OCI-LY7 (cell line): ENCODE measurements at regions not wholly inside any gene's neighbourhood (a gene's known extent, or its start where the extent isn't known, plus 50 kb on each side); places are given as distances from the start of the nearest gene placed in this dataset.

Source experiments
- BruUV-seq: library from RNA; stranded (reverse); fragments of 400-500 nt; replicated peaks from 2 replicates; lab custom pipeline; 2021; lab: Mats Ljungman, UMichigan
- CTCF ChIA-PET: fragments of 300-600 bp; sonication (Branson Sonifier 250); formaldehyde crosslinking; loops from one replicate; lab custom pipeline; 2022; ENCODE audit warnings: antibody characterized with exemption; ENCODE audit not compliant: unreplicated experiment; lab: Charles Lee
- POLR2A ChIA-PET: fragments of 300-600 bp; sonication (Branson Sonifier 250); formaldehyde crosslinking; loops from one replicate; lab custom pipeline; 2022; ENCODE audit warnings: antibody characterized with exemption; lab: Charles Lee
- DNase-seq: peaks from one replicate; pipeline ENCODE4 v3.0.0-alpha.2; 2015; ENCODE audit warnings: low spot score
- H2AFZ ChIP-seq: fragments of 200-600 bp; sonication (generic), shearing (Covaris generic); 2 replicates; pipeline ENCODE4 v1.6.1; 2014; ENCODE audit warnings: mild to moderate bottlenecking, antibody characterized with exemption, low read length, moderate library complexity
- H3K27ac ChIP-seq: fragments of 200-600 bp; sonication (generic); 2 replicates; pipeline ENCODE4 v1.5.1; 2014; ENCODE audit warnings: mixed run types, low read depth, mild to moderate bottlenecking, moderate library complexity, low read length, inconsistent platforms; ENCODE audit not compliant: poor library complexity, severe bottlenecking
- H3K36me3 ChIP-seq: fragments of 200-600 bp; sonication (generic); 2 replicates; pipeline ENCODE4 v1.6.1; 2014; ENCODE audit warnings: mild to moderate bottlenecking, antibody characterized with exemption, low read length, moderate library complexity, mixed read lengths; ENCODE audit not compliant: insufficient read depth
- H3K4me1 ChIP-seq: fragments of 200-600 bp; sonication (generic); 2 replicates; pipeline ENCODE4 v1.5.1; 2014; ENCODE audit warnings: mild to moderate bottlenecking, low read length; ENCODE audit not compliant: insufficient read depth, poor library complexity, severe bottlenecking
- H3K4me2 ChIP-seq: fragments of 200-600 bp; sonication (generic); 2 replicates; pipeline ENCODE4 v1.6.1; 2014; ENCODE audit warnings: mild to moderate bottlenecking, low read length
- H3K4me3 ChIP-seq: fragments of 200-600 bp; sonication (generic); 2 replicates; pipeline ENCODE4 v1.5.1; 2014; ENCODE audit warnings: mild to moderate bottlenecking, low read depth, low read length; ENCODE audit not compliant: poor library complexity, severe bottlenecking
- H3K79me2 ChIP-seq: fragments of 200-600 bp; sonication (generic); 2 replicates; pipeline ENCODE4 v1.6.1; 2016; ENCODE audit warnings: low read depth, mild to moderate bottlenecking, low read length, moderate library complexity, mixed read lengths; ENCODE audit not compliant: insufficient read depth
- H3K9me2 ChIP-seq: fragments of 200-600 bp; sonication (generic); 2 replicates; pipeline ENCODE4 v1.6.1; 2016; ENCODE audit warnings: mild to moderate bottlenecking, low read length, mixed read lengths; ENCODE audit not compliant: insufficient read depth
- H3K9me3 ChIP-seq: fragments of 200-600 bp; sonication (generic); 2 replicates; pipeline ENCODE4 v1.6.1; 2014; ENCODE audit warnings: mild to moderate bottlenecking, mixed run types, low read length, mixed read lengths
- H4K20me1 ChIP-seq: fragments of 200-600 bp; sonication (generic); 2 replicates; pipeline ENCODE4 v1.6.1; 2014; ENCODE audit warnings: mild to moderate bottlenecking, antibody characterized with exemption, low read length, moderate library complexity, mixed read lengths; ENCODE audit not compliant: insufficient read depth
- EZH2phosphoT487 ChIP-seq: fragments of 200-600 bp; sonication (generic); IDR thresholded peaks from 2 replicates; pipeline ENCODE4 v1.6.1; 2018; ENCODE audit warnings: low read depth, borderline replicate concordance, mild to moderate bottlenecking, mixed run types, antibody characterized with exemption, low read length, moderate library complexity, mixed read lengths
- intact Hi-C: fragments of 100-400 bp; cut with micrococcal nuclease; formaldehyde crosslinking; loops from one replicate; pipeline ENCODE4 v1.10.0; 2022; ENCODE audit not compliant: unreplicated experiment
- TF ChIP-seq, protein P1 (sequence below): fragments of 200-600 bp; sonication (generic); conservative IDR thresholded peaks from 2 replicates; pipeline ENCODE4 v1.5.1; 2014; ENCODE audit warnings: mild to moderate bottlenecking, antibody characterized with exemption, low read length, moderate library complexity, mixed read lengths

DNA sequence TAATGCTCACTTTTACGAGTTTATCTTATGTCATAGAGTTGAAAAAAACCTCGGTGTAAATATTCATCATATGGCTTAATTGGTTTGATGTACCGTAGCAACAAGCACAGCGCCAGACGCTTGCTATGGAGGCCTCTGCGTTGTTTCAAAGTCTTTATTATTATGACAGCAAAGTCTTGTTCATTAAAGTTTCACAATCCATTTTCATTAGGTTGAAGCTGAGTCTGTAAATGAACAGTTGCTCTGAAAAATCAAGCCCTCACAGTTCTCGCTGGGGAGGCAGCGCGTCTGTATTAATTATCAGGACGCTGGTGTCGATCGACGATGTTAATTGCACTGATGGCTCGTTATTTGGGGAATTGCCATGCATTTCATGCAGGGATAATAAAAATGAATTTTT, 185.6 kb downstream of the INSC start:
- Histone ChIP-seq H3K4me1 (no peaks in the 10 kb centered on the region), H3K27ac (no peak overlapping the region), H2AFZ (no peak overlapping the region), H3K9me3 (no peaks in the 10 kb centered on the region), H3K4me3 (no peak overlapping the region), H3K79me2 (no peaks in the 10 kb centered on the region), H3K36me3 (no peaks in the 10 kb centered on the region), H3K4me2 (no peak overlapping the region), H4K20me1 (no peaks in the 10 kb centered on the region), H3K9me2 (no peaks in the 10 kb centered on the region)
- intact Hi-C loops = no loop called here
- BruUV-seq = no TSS peak
- POLR2A ChIA-PET = no interaction called here
- CTCF ChIA-PET = no interaction called here
- DNase-seq = no peak
- TF ChIP-seq, protein P1, sequence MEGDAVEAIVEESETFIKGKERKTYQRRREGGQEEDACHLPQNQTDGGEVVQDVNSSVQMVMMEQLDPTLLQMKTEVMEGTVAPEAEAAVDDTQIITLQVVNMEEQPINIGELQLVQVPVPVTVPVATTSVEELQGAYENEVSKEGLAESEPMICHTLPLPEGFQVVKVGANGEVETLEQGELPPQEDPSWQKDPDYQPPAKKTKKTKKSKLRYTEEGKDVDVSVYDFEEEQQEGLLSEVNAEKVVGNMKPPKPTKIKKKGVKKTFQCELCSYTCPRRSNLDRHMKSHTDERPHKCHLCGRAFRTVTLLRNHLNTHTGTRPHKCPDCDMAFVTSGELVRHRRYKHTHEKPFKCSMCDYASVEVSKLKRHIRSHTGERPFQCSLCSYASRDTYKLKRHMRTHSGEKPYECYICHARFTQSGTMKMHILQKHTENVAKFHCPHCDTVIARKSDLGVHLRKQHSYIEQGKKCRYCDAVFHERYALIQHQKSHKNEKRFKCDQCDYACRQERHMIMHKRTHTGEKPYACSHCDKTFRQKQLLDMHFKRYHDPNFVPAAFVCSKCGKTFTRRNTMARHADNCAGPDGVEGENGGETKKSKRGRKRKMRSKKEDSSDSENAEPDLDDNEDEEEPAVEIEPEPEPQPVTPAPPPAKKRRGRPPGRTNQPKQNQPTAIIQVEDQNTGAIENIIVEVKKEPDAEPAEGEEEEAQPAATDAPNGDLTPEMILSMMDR = no peak
- TF ChIP-seq EZH2phosphoT487 = no peak

DNA sequence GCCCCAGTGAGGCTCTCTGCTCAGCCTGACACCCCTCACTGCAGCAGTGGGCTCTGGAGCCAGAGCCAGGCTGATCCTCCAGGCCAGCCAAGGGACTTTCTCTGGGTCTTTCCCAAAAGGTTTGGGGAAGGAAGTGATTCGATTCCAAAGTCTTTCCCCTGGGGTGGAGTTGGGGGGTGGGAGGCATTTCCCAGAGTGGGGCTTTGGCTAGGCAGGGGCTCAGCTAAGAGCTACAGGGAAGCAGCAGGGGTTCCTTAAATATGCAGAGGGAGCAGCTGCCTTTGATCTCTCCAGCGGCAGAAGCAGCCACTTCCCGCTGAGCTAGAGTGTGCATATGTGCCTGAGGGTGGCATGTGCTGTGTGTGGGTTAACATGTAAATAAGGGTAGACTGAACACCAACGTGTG, 192.9 kb downstream of the INSC start:
- Histone ChIP-seq H2AFZ (no peak overlapping the region), H3K4me3 (no peak overlapping the region), H3K36me3 (no peaks in the 10 kb centered on the region), H3K9me3 (no peaks in the 10 kb centered on the region), H3K4me1 (no peaks in the 10 kb centered on the region), H3K4me2 (no peak overlapping the region), H3K79me2 (no peaks in the 10 kb centered on the region), H4K20me1 (no peaks in the 10 kb centered on the region), H3K27ac (no peak overlapping the region), H3K9me2 (no peaks in the 10 kb centered on the region)
- BruUV-seq = no TSS peak
- ChIA-PET CTCF (no interaction called here), POLR2A (interaction anchor here (0.8 kb wide), 1 partner anchor 534 kb away, joined by 3 read pairs; no protein-coding TSS in a partner anchor)
- DNase-seq = no peak
- TF ChIP-seq, protein P1 = no peak
- TF ChIP-seq EZH2phosphoT487 = no peak
- intact Hi-C loops = no loop called here

DNA sequence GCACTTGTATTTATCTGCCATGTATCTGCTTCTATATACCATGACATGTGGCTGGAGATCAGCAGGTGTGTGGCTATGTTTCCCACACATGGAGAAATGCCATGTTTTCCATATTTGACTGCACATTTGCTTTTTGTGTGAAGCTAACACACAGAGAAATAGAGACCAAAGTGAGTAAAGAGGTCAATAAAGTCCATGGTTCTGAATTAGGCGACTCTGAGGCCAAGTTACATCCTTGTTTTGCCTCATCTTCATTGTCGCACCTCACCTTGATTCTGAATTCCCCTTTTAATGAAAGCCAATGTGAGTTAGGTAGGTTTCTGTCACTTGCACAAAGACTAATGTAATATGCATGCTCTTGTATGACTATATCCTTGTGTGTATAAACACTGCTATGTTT, 194.1 kb downstream of the INSC start:
- no peaks in the 10 kb centered on the region for H3K36me3 ChIP-seq
- H2AFZ ChIP-seq = no peak overlapping the region
- H3K4me1 ChIP-seq = no peaks in the 10 kb centered on the region
- no peak overlapping the region for H3K27ac ChIP-seq
- no peak overlapping the region for H3K4me3 ChIP-seq
- H3K4me2 ChIP-seq = no peak overlapping the region
- H4K20me1 ChIP-seq = no peaks in the 10 kb centered on the region
- H3K9me3 ChIP-seq = no peaks in the 10 kb centered on the region
- CTCF ChIA-PET = no interaction called here
- no peaks in the 10 kb centered on the region for H3K79me2 ChIP-seq
- H3K9me2 ChIP-seq = no peaks in the 10 kb centered on the region
- POLR2A ChIA-PET = no interaction called here
- no TSS peak for BruUV-seq
- no peak for DNase-seq
- TF ChIP-seq, protein P1 = no peak
- TF ChIP-seq EZH2phosphoT487 = no peak
- intact Hi-C loops = no loop called here
